ENCODE measurements at regions not wholly inside any gene's neighbourhood (a gene's known extent, or its start where the extent isn't known, plus 50 kb on each side); places are given as distances from the start of the nearest gene placed in this dataset.

GRCh38 chr10:83685458-83685857 is 453.9 kb upstream of the GHITM start:
- Histone ChIP-seq H3K79me2 (ENCODE audit: insufficient read depth, low read length) (no peaks in the 10 kb centered on the region), H2AFZ (ENCODE audit: low read depth, low read length, severe bottlenecking) (no peak overlapping the region), H3K4me3 (ENCODE audit: insufficient read depth, low read length, poor library complexity, severe bottlenecking) (no peak overlapping the region), H3K36me3 (ENCODE audit: low read length) (no peaks in the 10 kb centered on the region), H3K4me2 (ENCODE audit: low read depth, low read length, poor library complexity, severe bottlenecking) (no peak overlapping the region), H3K9me2 (replicated peaks; ENCODE audit: insufficient read depth, low read length) (no peaks in the 10 kb centered on the region), H3K9ac (ENCODE audit: low read length) (no peak overlapping the region), H3F3A (ENCODE audit: insufficient read depth) (no peaks in the 10 kb centered on the region), H3K27ac (ENCODE audit: low read depth, low read length) (no peak overlapping the region), H4K20me1 (ENCODE audit: low read depth, low read length) (no peaks in the 10 kb centered on the region), H3K27me3 (ENCODE audit: low read length) (no peaks in the 10 kb centered on the region), H3K9me3 (ENCODE audit: insufficient read depth, low read length) (no peaks in the 10 kb centered on the region)
- TF ChIP-seq EZH2phosphoT487 (conservative IDR thresholded peaks at IDR 0.05; ENCODE audit: low read length), result no peak
- TF ChIP-seq CTCF (IDR thresholded peaks at IDR 0.05; ENCODE audit: insufficient read depth, low read length, poor library complexity, severe bottlenecking), result no peak

- no peak overlapping the region for H3K9ac ChIP-seq (ENCODE audit: low read length)
- H3F3A ChIP-seq (ENCODE audit: insufficient read depth), result no peaks in the 10 kb centered on the region
- no peak overlapping the region for H2AFZ ChIP-seq (ENCODE audit: low read depth, low read length, severe bottlenecking)
- H3K4me2 ChIP-seq (ENCODE audit: low read depth, low read length, poor library complexity, severe bottlenecking), result no peak overlapping the region
- H3K27ac ChIP-seq (ENCODE audit: low read depth, low read length), result no peak overlapping the region
- H3K79me2 ChIP-seq (ENCODE audit: insufficient read depth, low read length), result no peaks in the 10 kb centered on the region
- H3K9me3 ChIP-seq (ENCODE audit: insufficient read depth, low read length), result no peaks in the 10 kb centered on the region
- no peaks in the 10 kb centered on the region for H3K36me3 ChIP-seq (ENCODE audit: low read length)
- TF ChIP-seq EZH2phosphoT487 (conservative IDR thresholded peaks at IDR 0.05; ENCODE audit: low read length) (no peak), CTCF (IDR thresholded peaks at IDR 0.05; ENCODE audit: insufficient read depth, low read length, poor library complexity, severe bottlenecking) (no peak)
- H3K4me3 ChIP-seq (ENCODE audit: insufficient read depth, low read length, poor library complexity, severe bottlenecking), result no peak overlapping the region
- H4K20me1 ChIP-seq (ENCODE audit: low read depth, low read length), result no peaks in the 10 kb centered on the region
- H3K27me3 ChIP-seq (ENCODE audit: low read length), result no peaks in the 10 kb centered on the region
- no peaks in the 10 kb centered on the region for H3K9me2 ChIP-seq (replicated peaks; ENCODE audit: insufficient read depth, low read length)
These were observed 447.3 kb upstream of the GHITM start for GRCh38 chr10:83691791-83692596.

GRCh38 chr10:83698899-83699298 is 440.4 kb upstream of the GHITM start:
- Histone ChIP-seq H4K20me1 (ENCODE audit: low read depth, low read length) (no peaks in the 10 kb centered on the region), H3K36me3 (ENCODE audit: low read length) (no peaks in the 10 kb centered on the region), H3K27me3 (ENCODE audit: low read length) (no peaks in the 10 kb centered on the region), H3K79me2 (ENCODE audit: insufficient read depth, low read length) (no peaks in the 10 kb centered on the region), H3K4me3 (ENCODE audit: insufficient read depth, low read length, poor library complexity, severe bottlenecking) (no peak overlapping the region), H2AFZ (ENCODE audit: low read depth, low read length, severe bottlenecking) (no peak overlapping the region), H3K4me2 (ENCODE audit: low read depth, low read length, poor library complexity, severe bottlenecking) (no peak overlapping the region), H3K9me3 (ENCODE audit: insufficient read depth, low read length) (no peaks in the 10 kb centered on the region), H3K9me2 (replicated peaks; ENCODE audit: insufficient read depth, low read length) (no peaks in the 10 kb centered on the region), H3F3A (ENCODE audit: insufficient read depth) (no peaks in the 10 kb centered on the region), H3K27ac (ENCODE audit: low read depth, low read length) (no peak overlapping the region), H3K9ac (ENCODE audit: low read length) (no peak overlapping the region)
- TF ChIP-seq CTCF (IDR thresholded peaks at IDR 0.05; ENCODE audit: insufficient read depth, low read length, poor library complexity, severe bottlenecking) (no peak), EZH2phosphoT487 (conservative IDR thresholded peaks at IDR 0.05; ENCODE audit: low read length) (no peak)

Measured in SU-DHL-6 (cell line).